Endodermal cell (in vitro differentiated cells): ENCODE measurements at regions not wholly inside any gene's neighbourhood (a gene's known extent, or its start where the extent isn't known, plus 50 kb on each side); places are given as distances from the start of the nearest gene placed in this dataset.

ENCODE experiments used
- DNase-seq: peaks from one replicate; pipeline ENCODE4 v3.0.0-alpha.2; 2017
- H3K27ac ChIP-seq: 2 replicates; pipeline ENCODE4 v1.5.1; 2013; ENCODE audit warnings: mild to moderate bottlenecking, low read depth, low read length, moderate library complexity
- H3K27me3 ChIP-seq: 2 replicates; pipeline ENCODE4 v1.6.1; 2013; ENCODE audit warnings: mild to moderate bottlenecking, low read length, moderate library complexity; ENCODE audit not compliant: insufficient read depth, control insufficient read depth, poor library complexity, severe bottlenecking
- H3K36me3 ChIP-seq: 2 replicates; pipeline ENCODE4 v1.7.0; 2013; ENCODE audit warnings: mild to moderate bottlenecking, low read length, moderate library complexity; ENCODE audit not compliant: control insufficient read depth, insufficient read depth
- H3K4me1 ChIP-seq: one replicate; pipeline ENCODE4 v1.7.0; 2013; ENCODE audit warnings: low read length; ENCODE audit not compliant: control insufficient read depth, insufficient read depth
- H3K4me3 ChIP-seq: 2 replicates; pipeline ENCODE4 v1.5.1; 2013; ENCODE audit warnings: mild to moderate bottlenecking, low read length, moderate library complexity
- H3K9ac ChIP-seq: 2 replicates; pipeline ENCODE4 v1.6.1; 2013; ENCODE audit warnings: mild to moderate bottlenecking, low read length, moderate library complexity; ENCODE audit not compliant: poor library complexity, severe bottlenecking; ENCODE audit errors: extremely low read depth
- H3K9me3 ChIP-seq: 2 replicates; pipeline ENCODE4 v1.6.1; 2013; ENCODE audit warnings: mild to moderate bottlenecking, low read length, moderate library complexity; ENCODE audit not compliant: control insufficient read depth
- H3K27ac Mint-ChIP-seq: 2 replicates; pipeline ENCODE4 v1.8.0; 2020; ENCODE audit warnings: mixed read lengths
- H3K27me3 Mint-ChIP-seq: 2 replicates; pipeline ENCODE4 v1.8.0; 2021; ENCODE audit warnings: mild to moderate bottlenecking, mixed read lengths; ENCODE audit not compliant: insufficient read depth
- H3K36me3 Mint-ChIP-seq: 2 replicates; pipeline ENCODE4 v1.8.0; 2020; ENCODE audit warnings: low read depth, mixed read lengths
- H3K4me1 Mint-ChIP-seq: 2 replicates; pipeline ENCODE4 v1.8.0; 2020; ENCODE audit warnings: mixed read lengths
- H3K4me3 Mint-ChIP-seq: 2 replicates; pipeline ENCODE4 v1.8.0; 2020; ENCODE audit warnings: mild to moderate bottlenecking, moderate library complexity, mixed read lengths
- H3K9me3 Mint-ChIP-seq: 2 replicates; pipeline ENCODE4 v1.8.0; 2020; ENCODE audit warnings: mild to moderate bottlenecking, mixed read lengths
- WGBS, 2 experiments: methylation state at CpG; one replicate each; pipeline versions ENCODE4 v1.1.5 to v1.1.7; 2013; ENCODE audit warnings: missing lambda C conversion rate in 2 of 2, mixed read lengths in 1 of 2; ENCODE audit not compliant: insufficient coverage in 1 of 2, insufficient read length in 1 of 2; 5-methylcytosine and 5-hydroxymethylcytosine counted together
- TF ChIP-seq, protein P1 (sequence below): fragments of 200-600 bp; sonication (generic); conservative IDR thresholded peaks from 2 replicates; pipeline ENCODE4 v1.5.0; 2021; ENCODE audit warnings: antibody characterized with exemption, mild to moderate bottlenecking

DNA sequence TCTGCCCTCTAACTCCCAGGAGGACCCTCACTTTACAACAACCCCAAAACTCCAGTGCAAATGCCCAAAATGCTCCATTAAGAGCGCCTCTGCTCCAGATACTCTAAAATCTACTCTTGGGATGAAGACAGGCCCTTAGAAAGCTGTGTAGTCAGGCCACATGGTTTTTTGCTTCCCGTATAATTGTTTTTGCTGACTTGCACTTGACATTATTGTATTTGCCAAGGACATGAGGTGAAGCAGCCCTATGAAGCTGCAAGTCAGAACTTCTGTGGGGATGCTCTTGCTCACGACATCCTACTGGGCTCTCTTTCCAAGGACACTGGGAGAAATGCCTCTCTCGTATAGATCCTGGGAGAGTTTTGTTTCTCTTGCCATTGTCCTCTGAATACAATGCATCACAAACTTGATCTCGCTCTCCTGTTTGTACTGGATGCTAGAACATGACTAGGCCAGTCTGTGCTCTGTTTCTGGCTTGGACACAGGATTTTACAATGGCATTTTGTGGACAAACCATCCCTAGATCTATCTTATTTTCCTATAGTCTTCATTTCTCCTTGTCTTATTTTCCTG is 177.2 kb upstream of the DTNBP1 start:
- Mint-ChIP-seq H3K36me3 (no peaks in the 10 kb centered on the region), H3K4me3 (no peak overlapping the region), H3K9me3 (no peaks in the 10 kb centered on the region), H3K27ac (no peak overlapping the region), H3K4me1 (peaks cover 24% of the 10 kb centered on the region), H3K27me3 (no peaks in the 10 kb centered on the region)
- TF ChIP-seq, protein P1, sequence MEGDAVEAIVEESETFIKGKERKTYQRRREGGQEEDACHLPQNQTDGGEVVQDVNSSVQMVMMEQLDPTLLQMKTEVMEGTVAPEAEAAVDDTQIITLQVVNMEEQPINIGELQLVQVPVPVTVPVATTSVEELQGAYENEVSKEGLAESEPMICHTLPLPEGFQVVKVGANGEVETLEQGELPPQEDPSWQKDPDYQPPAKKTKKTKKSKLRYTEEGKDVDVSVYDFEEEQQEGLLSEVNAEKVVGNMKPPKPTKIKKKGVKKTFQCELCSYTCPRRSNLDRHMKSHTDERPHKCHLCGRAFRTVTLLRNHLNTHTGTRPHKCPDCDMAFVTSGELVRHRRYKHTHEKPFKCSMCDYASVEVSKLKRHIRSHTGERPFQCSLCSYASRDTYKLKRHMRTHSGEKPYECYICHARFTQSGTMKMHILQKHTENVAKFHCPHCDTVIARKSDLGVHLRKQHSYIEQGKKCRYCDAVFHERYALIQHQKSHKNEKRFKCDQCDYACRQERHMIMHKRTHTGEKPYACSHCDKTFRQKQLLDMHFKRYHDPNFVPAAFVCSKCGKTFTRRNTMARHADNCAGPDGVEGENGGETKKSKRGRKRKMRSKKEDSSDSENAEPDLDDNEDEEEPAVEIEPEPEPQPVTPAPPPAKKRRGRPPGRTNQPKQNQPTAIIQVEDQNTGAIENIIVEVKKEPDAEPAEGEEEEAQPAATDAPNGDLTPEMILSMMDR = no peak
- Histone ChIP-seq H3K4me1 (no peaks in the 10 kb centered on the region), H3K9ac (no peak overlapping the region), H3K27ac (no peak overlapping the region), H3K4me3 (no peak overlapping the region), H3K27me3 (no peaks in the 10 kb centered on the region), H3K36me3 (no peaks in the 10 kb centered on the region), H3K9me3 (no peaks in the 10 kb centered on the region)
- DNase-seq = no peak
- WGBS, 2 experiments = 91 to 93% methylated on average over 5 of the region's 5 CpGs

DNA sequence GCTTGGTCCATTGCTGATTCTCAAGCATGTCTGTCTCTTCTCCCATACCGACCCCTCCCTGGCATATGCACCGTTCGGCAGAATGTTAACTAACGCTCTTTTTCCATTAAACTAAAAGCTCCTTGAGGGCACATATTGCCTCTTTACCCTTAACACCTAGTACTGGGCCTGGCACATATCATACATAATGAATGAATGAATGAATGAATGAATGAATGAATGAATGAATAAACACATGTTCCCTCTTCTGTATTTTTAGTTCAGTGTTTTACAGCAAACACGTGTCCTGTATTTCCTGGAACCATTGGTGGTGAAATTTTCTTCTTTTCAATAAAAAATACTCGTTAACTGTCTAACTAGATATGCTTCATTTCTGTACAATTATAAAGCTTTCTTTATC is 174.4 kb upstream of the DTNBP1 start:
- Mint-ChIP-seq H3K27me3 (no peaks in the 10 kb centered on the region), H3K27ac (no peak overlapping the region)
- 78 to 97% methylated on average over 1 to 6 of the region's 6 CpGs for WGBS, 2 experiments

DNA sequence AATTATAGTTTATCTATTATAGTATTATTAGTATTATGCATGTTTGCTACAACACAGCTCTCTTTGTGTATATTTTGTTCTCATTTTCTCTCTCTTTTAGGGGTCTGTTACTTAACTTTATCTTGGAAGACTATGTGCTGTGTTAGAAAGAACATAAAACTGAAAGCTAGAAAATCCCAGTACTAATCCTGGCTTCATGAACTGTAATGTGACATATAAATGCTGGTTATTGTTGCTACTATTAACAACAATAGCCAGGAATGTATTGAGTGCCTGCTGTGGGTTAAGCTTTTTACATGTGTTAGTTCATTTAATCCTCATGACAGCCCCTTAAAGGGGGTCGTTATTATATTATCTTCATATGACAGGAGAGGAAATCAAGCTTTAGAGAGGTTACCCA is 170.0 kb upstream of the DTNBP1 start:
- no peaks in the 10 kb centered on the region for H3K4me1 ChIP-seq
- TF ChIP-seq, protein P1 = no peak
- Mint-ChIP-seq H3K27ac (no peak overlapping the region), H3K4me3 (no peak overlapping the region), H3K27me3 (peaks cover 26% of the 10 kb centered on the region), H3K36me3 (no peaks in the 10 kb centered on the region), H3K9me3 (no peaks in the 10 kb centered on the region), H3K4me1 (no peaks in the 10 kb centered on the region)
- 64% methylated on average over 1 of the region's 1 CpG; no CpG with 5 or more reads in 1 of the 2 experiments for WGBS, 2 experiments
- H3K36me3 ChIP-seq = no peaks in the 10 kb centered on the region
- DNase-seq = no peak
- H3K9ac ChIP-seq = no peak overlapping the region
- H3K4me3 ChIP-seq = no peak overlapping the region
- H3K9me3 ChIP-seq = no peaks in the 10 kb centered on the region
- no peak overlapping the region for H3K27ac ChIP-seq
- no peaks in the 10 kb centered on the region for H3K27me3 ChIP-seq

More for the DNA sequence above, 174.4 kb upstream of the DTNBP1 start:
- H3K4me3 Mint-ChIP-seq = no peak overlapping the region
- H3K9me3 Mint-ChIP-seq = no peaks in the 10 kb centered on the region
- no peak overlapping the region for H3K27ac ChIP-seq
- no peaks in the 10 kb centered on the region for H3K27me3 ChIP-seq
- no peaks in the 10 kb centered on the region for H3K4me1 ChIP-seq
- TF ChIP-seq, protein P1 = no peak
- H3K36me3 ChIP-seq = no peaks in the 10 kb centered on the region
- no peaks in the 10 kb centered on the region for H3K9me3 ChIP-seq
- H3K4me3 ChIP-seq = no peak overlapping the region
- peaks cover 8% of the 10 kb centered on the region for H3K4me1 Mint-ChIP-seq
- no peaks in the 10 kb centered on the region for H3K36me3 Mint-ChIP-seq
- no peak overlapping the region for H3K9ac ChIP-seq
- no peak for DNase-seq
